ENCODE measurements at regions not wholly inside any gene's neighbourhood (a gene's known extent, or its start where the extent isn't known, plus 50 kb on each side); places are given as distances from the start of the nearest gene placed in this dataset.

DNA sequence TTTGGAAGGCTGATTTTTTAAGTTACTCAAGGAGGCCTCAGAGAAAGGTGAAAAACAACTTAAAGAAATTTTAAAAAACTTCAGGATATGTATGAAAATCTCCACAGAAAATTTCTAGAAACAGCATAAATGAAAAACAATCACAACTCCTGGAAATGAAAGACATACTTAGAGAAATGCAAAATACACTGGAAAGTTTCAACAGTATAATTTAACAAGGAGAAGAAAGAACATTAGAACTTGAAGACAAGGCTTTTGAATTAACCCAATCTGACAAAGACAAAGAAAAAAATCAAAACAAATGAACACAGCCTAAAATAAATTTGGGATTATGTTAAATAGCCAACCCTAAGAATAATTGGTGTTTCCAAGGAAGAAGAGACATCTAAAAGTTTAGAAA, 300.5 kb downstream of the ANTXR2 start:
- TF ChIP-seq, protein P1, sequence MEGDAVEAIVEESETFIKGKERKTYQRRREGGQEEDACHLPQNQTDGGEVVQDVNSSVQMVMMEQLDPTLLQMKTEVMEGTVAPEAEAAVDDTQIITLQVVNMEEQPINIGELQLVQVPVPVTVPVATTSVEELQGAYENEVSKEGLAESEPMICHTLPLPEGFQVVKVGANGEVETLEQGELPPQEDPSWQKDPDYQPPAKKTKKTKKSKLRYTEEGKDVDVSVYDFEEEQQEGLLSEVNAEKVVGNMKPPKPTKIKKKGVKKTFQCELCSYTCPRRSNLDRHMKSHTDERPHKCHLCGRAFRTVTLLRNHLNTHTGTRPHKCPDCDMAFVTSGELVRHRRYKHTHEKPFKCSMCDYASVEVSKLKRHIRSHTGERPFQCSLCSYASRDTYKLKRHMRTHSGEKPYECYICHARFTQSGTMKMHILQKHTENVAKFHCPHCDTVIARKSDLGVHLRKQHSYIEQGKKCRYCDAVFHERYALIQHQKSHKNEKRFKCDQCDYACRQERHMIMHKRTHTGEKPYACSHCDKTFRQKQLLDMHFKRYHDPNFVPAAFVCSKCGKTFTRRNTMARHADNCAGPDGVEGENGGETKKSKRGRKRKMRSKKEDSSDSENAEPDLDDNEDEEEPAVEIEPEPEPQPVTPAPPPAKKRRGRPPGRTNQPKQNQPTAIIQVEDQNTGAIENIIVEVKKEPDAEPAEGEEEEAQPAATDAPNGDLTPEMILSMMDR (IDR thresholded peaks at IDR 0.05; ENCODE audit: extremely low read depth, missing control alignments): no peak
- DNase-seq (ENCODE audit: low spot score): no peak

DNA sequence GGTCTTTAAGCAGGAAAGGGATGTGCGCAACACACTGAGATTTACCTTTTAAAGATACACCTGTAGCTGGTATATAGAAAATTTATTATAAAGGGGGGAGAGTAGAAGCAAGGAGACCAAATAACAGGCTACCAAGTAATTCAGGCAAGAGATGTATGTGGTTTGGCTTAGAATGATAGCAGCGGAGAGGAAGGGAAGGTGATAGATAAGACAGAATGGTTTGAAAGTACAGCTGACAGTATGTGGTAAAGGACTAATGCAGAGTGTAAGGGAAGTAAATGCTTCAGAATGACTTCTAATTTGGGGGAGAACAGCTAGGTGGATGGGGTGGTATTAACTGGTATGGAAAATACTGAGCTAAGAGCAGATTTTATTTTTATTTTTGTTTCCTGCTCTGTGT, 308.9 kb downstream of the ANTXR2 start:
- DNase-seq (ENCODE audit: low spot score): no peak
- TF ChIP-seq, protein P1 (IDR thresholded peaks at IDR 0.05; ENCODE audit: extremely low read depth, missing control alignments): no peak

DNA sequence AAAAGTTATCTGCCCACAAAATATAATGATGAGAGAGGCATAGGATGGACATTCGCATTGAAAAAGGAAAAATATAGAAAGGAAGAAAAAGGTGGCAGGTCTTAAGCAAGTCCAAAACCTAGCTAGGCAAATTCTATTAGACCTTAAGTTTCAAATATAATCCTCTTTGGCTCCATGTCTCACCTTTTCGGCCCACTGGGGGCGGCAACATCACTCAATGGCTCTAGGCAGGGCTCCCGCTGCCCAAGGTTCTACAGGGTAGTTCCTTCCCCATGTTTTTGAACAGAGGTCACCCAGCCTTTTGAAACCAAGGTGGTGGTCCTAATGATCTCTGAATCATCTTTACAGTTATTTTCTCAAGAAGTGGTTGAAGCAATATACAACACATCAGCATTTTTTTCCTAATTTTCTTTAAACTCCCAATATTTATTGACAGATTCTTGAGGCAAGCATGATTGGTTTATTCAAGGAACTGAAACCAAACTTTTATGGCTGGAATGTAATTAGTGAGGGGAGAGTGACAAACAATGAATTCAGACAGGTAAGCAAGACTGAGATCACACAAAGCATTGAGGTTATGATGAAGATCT, 309.4 kb downstream of the ANTXR2 start:
- TF ChIP-seq, protein P1 (IDR thresholded peaks at IDR 0.05; ENCODE audit: extremely low read depth, missing control alignments): no peak
- DNase-seq (ENCODE audit: low spot score): no peak

DNA sequence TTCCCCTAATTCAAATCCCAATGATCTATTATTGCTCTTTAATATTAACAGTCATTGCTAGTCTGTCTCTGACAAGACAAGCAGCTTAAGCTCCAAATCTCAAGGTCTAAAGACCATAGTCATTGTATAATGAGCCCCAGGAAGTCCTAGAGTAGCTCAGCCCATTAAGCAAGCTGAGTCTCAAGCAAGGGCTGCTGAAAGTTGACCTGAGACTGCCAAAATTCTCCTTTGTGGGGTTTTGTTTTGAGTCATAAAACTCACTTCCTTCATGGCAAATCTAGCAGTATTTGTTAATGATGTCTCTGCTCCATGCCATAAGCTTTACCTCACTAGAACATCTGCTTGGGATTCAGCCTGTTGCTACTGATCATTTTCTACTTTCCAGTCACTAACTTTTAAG, 313.2 kb downstream of the ANTXR2 start:
- TF ChIP-seq, protein P1 (IDR thresholded peaks at IDR 0.05; ENCODE audit: extremely low read depth, missing control alignments): no peak
- no peak for DNase-seq (ENCODE audit: low spot score)

DNA sequence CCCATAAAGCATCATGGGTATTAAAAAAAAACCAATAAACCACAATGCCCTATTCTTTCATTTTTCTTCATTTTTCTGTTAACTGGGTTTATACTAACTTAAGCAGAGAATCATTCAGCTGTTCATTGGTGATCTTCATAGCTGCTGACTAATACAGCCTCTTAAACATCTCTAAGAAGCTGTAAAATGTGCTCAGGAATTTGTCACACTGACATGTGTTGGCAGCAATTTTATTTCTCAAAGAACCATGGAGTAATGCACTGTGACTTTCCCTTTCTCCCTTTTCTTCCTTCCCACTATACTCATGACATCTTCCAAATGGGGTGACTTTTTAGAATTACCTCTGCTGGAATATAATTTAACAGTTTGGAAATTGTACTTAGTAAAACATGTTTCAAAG, 315.4 kb downstream of the ANTXR2 start:
- no peak for DNase-seq (ENCODE audit: low spot score)

DNA sequence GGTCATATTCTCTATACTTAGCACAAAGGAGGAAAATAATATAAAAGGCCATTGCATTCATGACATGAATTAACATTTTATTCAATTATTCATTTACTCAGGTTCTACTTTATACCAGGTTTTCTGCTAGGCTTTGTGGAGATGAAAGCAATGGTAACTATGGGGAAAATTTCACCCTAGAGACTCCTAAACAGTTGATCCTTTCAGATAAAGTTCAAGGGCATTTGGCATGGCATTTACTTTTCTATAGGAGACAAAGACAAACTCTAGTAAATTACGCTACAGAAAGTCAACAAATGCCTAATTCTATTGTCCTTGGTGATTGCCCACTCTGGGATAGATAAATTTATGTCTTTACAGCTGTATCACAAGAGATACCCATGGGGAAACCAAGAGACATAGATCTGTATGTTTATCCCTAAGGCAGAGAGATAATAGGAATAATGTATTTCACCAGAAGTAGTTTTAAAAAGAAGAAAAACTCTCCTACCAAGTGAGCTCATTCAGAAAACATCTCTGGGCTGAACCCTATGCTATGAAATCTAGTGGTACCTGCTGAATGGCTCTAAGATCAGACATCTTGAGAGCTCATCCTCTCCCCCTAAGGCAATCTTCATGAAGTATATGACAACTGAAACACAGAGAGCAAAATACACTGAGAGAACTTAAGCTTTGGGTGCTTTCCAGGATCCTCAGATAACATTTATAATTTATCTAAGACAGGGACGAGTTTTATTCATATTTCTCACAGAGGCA, 316.7 kb downstream of the ANTXR2 start:
- TF ChIP-seq, protein P1 (IDR thresholded peaks at IDR 0.05; ENCODE audit: extremely low read depth, missing control alignments): no peak
- DNase-seq (ENCODE audit: low spot score): no peak

More for the DNA sequence above, 315.4 kb downstream of the ANTXR2 start:
- TF ChIP-seq, protein P1 (IDR thresholded peaks at IDR 0.05; ENCODE audit: extremely low read depth, missing control alignments): no peak

DNA sequence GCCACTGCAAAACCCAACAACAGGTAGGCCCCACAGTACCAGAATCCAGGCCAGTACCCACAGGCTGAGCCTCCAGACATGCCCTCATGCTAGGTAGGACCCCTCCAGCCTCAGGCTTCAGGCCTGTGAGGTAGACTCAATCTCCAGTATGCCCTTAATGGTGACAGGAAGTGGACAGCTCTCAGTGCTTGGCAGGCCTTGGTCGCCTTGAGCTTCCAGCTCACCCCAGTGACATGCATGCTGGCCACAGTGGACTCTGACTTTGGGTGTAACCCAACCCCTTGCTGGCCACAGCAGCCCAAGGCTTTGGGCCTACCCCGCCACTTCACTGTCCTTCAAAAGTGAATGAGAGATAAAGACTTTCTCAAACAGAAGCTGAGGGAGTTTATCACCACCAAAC, 324.2 kb downstream of the ANTXR2 start:
- TF ChIP-seq, protein P1 (IDR thresholded peaks at IDR 0.05; ENCODE audit: extremely low read depth, missing control alignments): no peak
- DNase-seq (ENCODE audit: low spot score): no peak
